HG02973 (cell line): ENCODE measurements at regions not wholly inside any gene's neighbourhood (a gene's known extent, or its start where the extent isn't known, plus 50 kb on each side); places are given as distances from the start of the nearest gene placed in this dataset.

Experiments used
- ATAC-seq: cut with Tn5 transposase; IDR thresholded peaks from one replicate; pipeline ENCODE4 v1.9.1; 2021; ENCODE audit warnings: moderate library complexity; ENCODE audit not compliant: unreplicated experiment

GRCh38 chr7:156163747-156164146 lies 351.5 kb upstream of the SHH start:
- no peak for ATAC-seq

- no peak for ATAC-seq
These were observed 350.2 kb upstream of the SHH start for GRCh38 chr7:156162451-156162850.

GRCh38 chr7:156160811-156161210 lies 348.5 kb upstream of the SHH start:
- ATAC-seq = no peak

DNA sequence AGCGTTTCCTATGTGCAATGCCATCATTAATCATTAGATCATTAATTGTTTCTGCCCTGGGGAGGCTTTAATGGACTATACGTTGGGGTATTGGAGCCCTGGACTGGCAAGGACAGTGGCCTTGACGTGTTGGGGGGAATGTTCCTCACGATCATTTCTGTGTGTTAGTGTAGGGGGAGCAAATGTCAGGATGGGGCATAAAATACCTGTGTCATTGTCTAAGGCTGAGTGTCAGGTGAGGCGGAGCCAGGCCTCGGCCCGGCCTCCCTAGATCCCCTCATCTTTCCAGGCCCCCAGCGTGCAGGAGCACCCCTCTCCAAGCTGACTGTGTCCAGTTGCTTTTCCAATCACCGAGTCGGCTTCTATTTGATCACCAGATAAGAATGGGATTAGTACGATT lies 346.4 kb upstream of the SHH start:
- no peak for ATAC-seq

GRCh38 chr7:156158213-156158612 lies 345.9 kb upstream of the SHH start:
- no peak for ATAC-seq

GRCh38 chr7:156157409-156158012 lies 345.2 kb upstream of the SHH start:
- no peak for ATAC-seq

- ATAC-seq = no peak
These were observed 344.6 kb upstream of the SHH start for GRCh38 chr7:156156734-156157408.

GRCh38 chr7:156155988-156156733 lies 343.9 kb upstream of the SHH start:
- ATAC-seq = no peak

- ATAC-seq = no peak
These were observed 341.3 kb upstream of the SHH start for GRCh38 chr7:156153590-156153989.

DNA sequence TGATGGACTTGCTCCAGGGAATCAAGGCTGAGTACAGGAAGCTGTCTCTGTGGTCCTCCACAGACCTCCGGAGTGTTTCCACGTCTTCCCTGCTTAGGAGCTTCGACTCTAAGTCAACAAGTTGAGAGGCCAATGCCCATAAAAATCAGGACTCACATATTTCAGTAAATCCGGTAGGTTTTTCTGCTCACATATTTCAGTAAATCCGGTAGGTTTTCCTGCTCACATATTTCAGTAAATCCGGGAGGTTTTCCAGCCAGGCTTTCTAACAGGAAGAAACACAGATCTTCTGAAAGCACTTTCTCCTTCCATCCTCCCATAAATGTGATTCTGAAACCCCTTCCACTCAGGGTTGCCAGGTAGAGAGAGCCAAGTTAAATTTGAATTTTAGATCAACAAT lies 340.1 kb upstream of the SHH start:
- ATAC-seq = no peak

- ATAC-seq = no peak
These were observed 339.4 kb upstream of the SHH start for GRCh38 chr7:156151658-156152057.

DNA sequence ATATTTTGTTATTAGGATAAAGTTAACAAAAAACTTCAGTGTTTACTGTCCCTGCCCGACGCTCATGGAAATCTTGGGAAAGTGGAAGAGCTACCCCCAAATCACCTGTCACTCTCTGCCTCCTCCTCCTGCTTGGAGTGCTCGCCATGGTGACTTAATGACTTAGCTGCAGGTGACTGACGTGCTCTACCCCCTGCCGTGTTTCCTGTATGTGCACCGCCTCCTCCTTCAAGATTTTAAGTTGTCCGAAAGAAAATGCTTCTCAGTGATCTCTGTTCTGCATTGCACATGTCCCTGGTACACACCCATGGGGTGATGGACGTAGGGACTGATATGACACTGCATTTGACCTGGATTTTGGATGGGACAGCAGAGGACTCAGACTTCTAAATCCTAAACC lies 338.8 kb upstream of the SHH start:
- no peak for ATAC-seq

DNA sequence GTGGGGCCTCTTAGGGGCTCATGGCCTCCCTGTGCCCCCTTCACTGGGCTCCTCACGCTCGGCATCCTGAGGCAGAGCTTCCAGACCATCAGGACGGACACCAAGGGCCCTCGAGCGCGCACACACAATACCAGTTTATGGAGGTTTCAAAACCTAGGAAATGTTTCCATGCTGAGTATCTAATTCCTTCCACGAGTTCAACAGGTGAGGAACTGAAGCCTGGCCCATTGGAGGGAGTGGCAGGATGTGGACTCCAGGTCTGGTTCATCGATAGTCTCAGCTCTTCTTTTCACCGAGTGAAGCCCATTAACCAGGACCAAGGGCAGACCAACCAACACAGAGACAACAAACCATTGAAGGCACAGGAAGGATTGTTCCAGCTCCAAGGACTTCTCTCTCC lies 336.7 kb upstream of the SHH start:
- ATAC-seq = no peak

DNA sequence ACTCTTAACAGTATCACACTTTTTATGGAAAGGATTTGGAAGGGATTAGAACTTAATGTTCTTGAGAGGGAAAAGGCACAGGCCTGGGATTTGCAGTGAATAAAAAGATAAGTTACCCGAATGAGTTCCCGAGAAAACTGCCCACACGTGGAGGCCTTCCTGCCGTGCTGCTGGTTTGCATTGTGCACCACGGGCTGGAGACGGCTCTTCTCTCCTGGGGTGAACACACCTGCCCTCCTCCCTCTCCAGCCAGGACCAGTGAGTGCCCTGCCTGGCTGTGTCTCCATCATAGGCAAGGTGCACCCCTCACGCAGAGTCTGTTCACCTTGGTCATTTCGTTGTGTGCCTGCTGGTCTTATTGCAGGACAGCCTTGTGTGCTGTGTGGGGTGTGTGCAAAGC lies 336.3 kb upstream of the SHH start:
- ATAC-seq = no peak

DNA sequence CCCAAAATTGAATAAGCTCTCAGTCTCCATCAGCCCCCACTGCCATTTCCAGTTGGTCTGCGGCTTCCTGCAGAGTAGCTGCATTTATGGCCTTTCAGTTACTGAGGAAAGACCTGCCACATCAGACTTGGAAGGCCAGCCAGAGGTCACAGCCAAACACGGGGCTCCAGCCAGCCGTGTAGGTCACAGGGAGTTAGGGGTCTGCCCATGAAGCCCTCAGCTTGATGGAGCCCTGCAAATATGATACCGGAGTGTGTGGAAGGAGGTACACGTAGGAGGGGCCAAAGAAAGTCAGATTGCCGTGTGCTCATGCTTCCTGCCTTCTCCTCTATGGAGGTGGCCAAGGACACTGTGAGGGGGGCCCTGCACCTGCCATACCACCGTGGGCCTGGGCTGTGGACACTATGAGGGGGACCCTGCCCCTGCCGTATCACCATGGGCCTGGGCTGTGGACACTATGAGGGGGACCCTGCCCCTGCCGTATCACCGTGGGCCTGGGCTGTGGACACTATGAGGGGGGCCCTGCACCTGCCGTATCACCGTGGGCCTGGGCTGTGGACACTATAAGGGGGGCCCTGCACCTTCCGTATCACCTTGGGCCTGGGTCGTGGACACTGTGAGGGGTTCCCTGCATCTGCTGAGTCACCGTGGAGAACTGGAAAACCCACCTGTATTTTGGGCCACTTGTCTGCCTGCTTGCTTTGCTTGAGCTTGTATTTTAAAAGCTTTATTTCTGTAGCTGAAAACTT lies 335.7 kb upstream of the SHH start:
- no peak for ATAC-seq

DNA sequence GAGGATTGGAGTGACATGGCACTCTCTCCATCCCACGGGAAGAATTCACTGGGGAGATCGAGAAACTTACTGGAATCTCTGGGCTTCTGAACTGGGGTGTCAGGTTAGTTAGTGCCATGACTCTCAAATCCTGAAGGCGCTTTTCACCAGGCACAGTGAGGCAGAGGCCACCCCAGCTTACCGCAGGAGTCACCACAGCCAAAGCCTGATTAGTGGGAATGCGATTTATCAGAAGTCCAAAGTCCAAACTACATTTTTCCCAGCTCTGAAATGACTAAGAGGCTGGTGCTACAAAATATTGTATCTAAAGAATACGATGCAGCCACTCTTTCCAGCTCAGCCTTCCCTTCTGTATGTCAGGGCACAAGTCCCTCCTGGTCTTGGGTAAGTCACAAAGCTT lies 334.8 kb upstream of the SHH start:
- ATAC-seq = no peak

GRCh38 chr7:156145996-156146395 lies 333.7 kb upstream of the SHH start:
- no peak for ATAC-seq

- ATAC-seq = no peak
These were observed 332.9 kb upstream of the SHH start for GRCh38 chr7:156145184-156145583.

GRCh38 chr7:156143683-156144082 lies 331.4 kb upstream of the SHH start:
- no peak for ATAC-seq

DNA sequence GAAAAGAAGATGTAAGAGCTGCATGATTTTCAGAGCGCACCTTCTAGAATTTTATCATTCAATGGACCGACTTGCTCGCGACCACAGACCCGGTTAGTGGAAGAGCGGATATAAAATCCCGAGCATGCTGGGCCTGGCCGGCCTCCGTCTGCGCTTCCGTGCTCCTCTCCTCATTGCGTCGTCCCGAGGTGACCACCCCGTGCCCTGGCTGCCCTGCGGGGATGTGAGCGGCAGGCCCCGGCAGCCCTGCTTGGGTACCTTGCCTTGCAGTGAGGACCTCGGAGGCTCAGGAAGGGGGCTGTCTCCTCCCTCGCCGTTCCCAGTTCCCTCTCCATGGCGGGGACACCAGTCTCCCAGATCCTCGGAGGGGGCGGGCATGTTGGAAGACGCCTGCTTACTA lies 330.9 kb upstream of the SHH start:
- ATAC-seq = no peak

DNA sequence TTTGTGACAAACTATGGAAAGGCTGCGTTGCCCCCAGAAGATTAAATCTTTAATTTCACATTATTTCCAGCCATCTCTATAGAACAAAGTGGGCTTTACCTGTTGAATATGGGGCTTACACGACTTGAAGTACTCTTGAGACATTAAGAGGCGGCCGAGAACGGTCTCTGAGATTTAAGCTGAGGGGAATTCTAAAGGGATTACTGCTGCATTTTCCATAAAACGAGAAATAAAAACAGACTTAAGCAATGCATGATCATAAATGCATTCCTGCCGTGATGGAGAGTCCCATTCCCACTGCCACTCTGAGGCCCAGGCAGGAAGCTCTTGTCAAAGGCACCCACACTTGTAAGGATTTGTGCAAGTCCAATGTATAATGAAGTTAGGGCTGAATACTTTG lies 329.7 kb upstream of the SHH start:
- no peak for ATAC-seq

DNA sequence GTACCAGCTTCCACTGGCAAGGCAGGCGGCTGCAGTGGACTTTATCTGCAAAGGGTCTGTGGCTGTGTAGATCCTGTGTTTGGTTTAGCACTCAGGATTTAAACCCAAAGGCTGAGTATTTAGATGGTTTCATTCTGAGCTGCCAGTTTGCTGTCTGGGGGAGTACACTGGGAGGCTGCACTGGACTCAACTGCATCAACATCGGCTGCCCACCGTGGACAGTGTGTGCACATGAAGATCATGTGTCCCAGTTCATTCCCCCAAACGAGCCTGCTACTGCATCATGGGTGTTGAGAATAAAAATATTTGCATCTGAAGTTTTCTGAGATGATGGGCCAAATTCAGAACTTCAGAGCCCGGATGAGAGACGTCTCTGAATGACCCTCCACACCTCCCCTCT lies 328.6 kb upstream of the SHH start:
- ATAC-seq = no peak
